Neuronal stem cell (in vitro differentiated cells): ENCODE measurements at regions not wholly inside any gene's neighbourhood (a gene's known extent, or its start where the extent isn't known, plus 50 kb on each side); places are given as distances from the start of the nearest gene placed in this dataset.
"Not testable (repeated sequence)": the region's sequence is repeated elsewhere in the genome, so short reads cannot be mapped to it uniquely, and the experiment has no call there.

Experiments used
- DNase-seq: peaks from one replicate; pipeline ENCODE4 v3.0.0-alpha.2; 2013; ENCODE audit warnings: low spot score
- H2AFZ ChIP-seq: one replicate; pipeline ENCODE4 v1.6.1; 2013; ENCODE audit warnings: mild to moderate bottlenecking, low read length, inconsistent platforms
- H2AK5ac ChIP-seq: 2 replicates; pipeline ENCODE4 v1.6.1; 2013; ENCODE audit warnings: low read depth, mild to moderate bottlenecking, inconsistent platforms, low read length, moderate library complexity, mixed read lengths
- H2BK120ac ChIP-seq: 2 replicates; pipeline ENCODE4 v1.6.1; 2013; ENCODE audit warnings: low read depth, mild to moderate bottlenecking, inconsistent platforms, low read length, moderate library complexity, mixed read lengths
- H2BK12ac ChIP-seq: one replicate; pipeline ENCODE4 v1.6.1; 2013; ENCODE audit warnings: low read length, inconsistent platforms
- H2BK15ac ChIP-seq: 2 replicates; pipeline ENCODE4 v1.6.1; 2013; ENCODE audit warnings: mild to moderate bottlenecking, low read length, inconsistent platforms, mixed read lengths
- H2BK5ac ChIP-seq: one replicate; pipeline ENCODE4 v1.6.1; 2013; ENCODE audit warnings: inconsistent platforms, mild to moderate bottlenecking, low read length, moderate library complexity
- H3K14ac ChIP-seq: one replicate; pipeline ENCODE4 v1.6.1; 2013; ENCODE audit warnings: low read length, inconsistent platforms
- H3K18ac ChIP-seq: 2 replicates; pipeline ENCODE4 v1.6.1; 2013; ENCODE audit warnings: low read length, inconsistent platforms
- H3K23ac ChIP-seq: 2 replicates; pipeline ENCODE4 v1.6.1; 2013; ENCODE audit warnings: low read depth, mild to moderate bottlenecking, mixed read lengths, low read length, inconsistent platforms; ENCODE audit not compliant: poor library complexity
- H3K27ac ChIP-seq: replicated peaks from 3 replicates; pipeline ENCODE4 v1.5.1; 2013; ENCODE audit warnings: low read length, inconsistent platforms
- H3K27me3 ChIP-seq, 3 experiments: 2 replicates each; pipeline ENCODE4 v1.6.1; 2013; ENCODE audit warnings: low read length in 3 of 3, mild to moderate bottlenecking in 2 of 3, inconsistent platforms in 1 of 3, low read depth in 1 of 3, mixed read lengths in 1 of 3, moderate library complexity in 1 of 3; ENCODE audit not compliant: control insufficient read depth in 3 of 3, insufficient read depth in 3 of 3
- H3K36me3 ChIP-seq, 2 donors: replicated peaks in 1 of 2; 2 replicates each; pipeline ENCODE4 v1.6.1; 2013; ENCODE audit warnings: low read length in 2 of 2; ENCODE audit not compliant: control insufficient read depth in 2 of 2, insufficient read depth in 2 of 2
- H3K4ac ChIP-seq: 2 replicates; pipeline ENCODE4 v1.6.1; 2013; ENCODE audit warnings: inconsistent platforms, mild to moderate bottlenecking, low read length, moderate library complexity
- H3K4me1 ChIP-seq, 2 donors: 1 replicate in 1 of 2; 2 replicates in 1 of 2; pipeline ENCODE4 v1.6.1; 2013; ENCODE audit warnings: low read length in 2 of 2, low read depth in 1 of 2; ENCODE audit not compliant: control insufficient read depth in 2 of 2, insufficient read depth in 1 of 2
- H3K4me2 ChIP-seq: one replicate; pipeline ENCODE4 v1.6.1; 2013; ENCODE audit warnings: mild to moderate bottlenecking, low read length, inconsistent platforms; ENCODE audit not compliant: insufficient read depth, poor library complexity, severe bottlenecking
- H3K4me3 ChIP-seq, 2 donors: 2 replicates each; pipeline ENCODE4 v1.5.1; 2013; ENCODE audit warnings: low read length in 2 of 2, mild to moderate bottlenecking in 2 of 2, inconsistent platforms in 1 of 2, moderate library complexity in 1 of 2
- H3K79me1 ChIP-seq: one replicate; pipeline ENCODE4 v1.6.1; 2013; ENCODE audit warnings: low read depth, mild to moderate bottlenecking, inconsistent platforms, low read length, moderate library complexity
- H3K9ac ChIP-seq: one replicate; pipeline ENCODE4 v1.6.1; 2013; ENCODE audit warnings: mild to moderate bottlenecking, low read depth, low read length, inconsistent platforms; ENCODE audit not compliant: poor library complexity
- H3K9me3 ChIP-seq, 2 donors: replicated peaks in 1 of 2; 2 replicates each; pipeline versions ENCODE3 to v1.6.1; 2013; ENCODE audit warnings: low read length in 2 of 2, mild to moderate bottlenecking in 2 of 2, inconsistent platforms in 1 of 2, low read depth in 1 of 2, mixed read lengths in 1 of 2, moderate library complexity in 1 of 2; ENCODE audit not compliant: control insufficient read depth in 2 of 2, insufficient read depth in 1 of 2
- H4K8ac ChIP-seq: one replicate; pipeline ENCODE4 v1.6.1; 2013; ENCODE audit warnings: low read depth, mild to moderate bottlenecking, inconsistent platforms, low read length, moderate library complexity
- H4K91ac ChIP-seq: one replicate; pipeline ENCODE4 v1.6.1; 2013; ENCODE audit warnings: low read length, low read depth, mild to moderate bottlenecking, inconsistent platforms; ENCODE audit not compliant: poor library complexity
- WGBS, 2 donors: extraction: QIAGEN DNeasy Blood & Tissue Kit; methylation state at CpG; one replicate each; pipeline ENCODE4 v1.1.7; 2013; ENCODE audit warnings: missing lambda C conversion rate in 2 of 2, mixed read lengths in 1 of 2; ENCODE audit not compliant: insufficient read length in 2 of 2, insufficient replicate concordance in 1 of 2; ENCODE audit errors: extremely low coverage in 2 of 2; 5-methylcytosine and 5-hydroxymethylcytosine counted together

GRCh38 chr2:61723364-61723763 lies 130.5 kb downstream of the FAM161A start:
- not testable (repeated sequence) for H3K79me1 ChIP-seq, H4K8ac ChIP-seq, H3K27ac ChIP-seq, H2BK12ac ChIP-seq, H2AK5ac ChIP-seq, H3K4me1 ChIP-seq, H3K14ac ChIP-seq, H2AFZ ChIP-seq, H3K4me3 ChIP-seq, H4K91ac ChIP-seq, H3K18ac ChIP-seq, H2BK5ac ChIP-seq, H3K27me3 ChIP-seq, H3K36me3 ChIP-seq, H2BK15ac ChIP-seq, H3K9ac ChIP-seq, H3K9me3 ChIP-seq, H3K4ac ChIP-seq, H3K23ac ChIP-seq, H3K4me2 ChIP-seq, DNase-seq, H2BK120ac ChIP-seq
- WGBS, 2 donors: no CpG with 5 or more reads among the region's 13 CpGs

- Histone ChIP-seq H3K4ac (no peak overlapping the region), H2AFZ (no peak overlapping the region), H3K18ac (no peak overlapping the region), H2AK5ac (no peak overlapping the region), H3K9me3 (peaks cover 2% of the 10 kb centered on the region in 2 donors), H4K91ac (no peak overlapping the region), H3K23ac (no peak overlapping the region), H2BK120ac (no peak overlapping the region), H3K4me3 (no peak overlapping the region), H2BK5ac (no peak overlapping the region), H2BK15ac (no peak overlapping the region), H2BK12ac (no peak overlapping the region), H3K14ac (no peak overlapping the region), H3K9ac (no peak overlapping the region), H3K4me1 (no peaks in the 10 kb centered on the region), H4K8ac (no peak overlapping the region), H3K4me2 (no peak overlapping the region), H3K79me1 (no peaks in the 10 kb centered on the region), H3K36me3 (no peaks in the 10 kb centered on the region), H3K27ac (no peak overlapping the region), H3K27me3 (no peaks in the 10 kb centered on the region)
- DNase-seq: no peak
- no CpG with 5 or more reads among the region's 8 CpGs for WGBS, 2 donors
These were observed 131.1 kb downstream of the FAM161A start for GRCh38 chr2:61722800-61723199.

- H3K4ac ChIP-seq: no peak overlapping the region
These were observed 131.5 kb downstream of the FAM161A start for GRCh38 chr2:61722318-61722717.

GRCh38 chr2:61721382-61721781 lies 132.5 kb downstream of the FAM161A start:
- Histone ChIP-seq H3K27ac (no peak overlapping the region), H3K27me3 (no peaks in the 10 kb centered on the region), H2BK120ac (no peak overlapping the region), H3K9ac (no peak overlapping the region), H3K4me1 (no peaks in the 10 kb centered on the region), H3K36me3 (no peaks in the 10 kb centered on the region), H4K91ac (no peak overlapping the region), H4K8ac (no peak overlapping the region), H3K18ac (no peak overlapping the region), H3K4me2 (no peak overlapping the region), H3K4ac (no peak overlapping the region), H3K23ac (no peak overlapping the region), H2BK12ac (no peak overlapping the region), H2BK5ac (no peak overlapping the region), H2BK15ac (no peak overlapping the region), H3K14ac (no peak overlapping the region), H3K9me3 (no peaks in the 10 kb centered on the region), H2AK5ac (no peak overlapping the region), H3K79me1 (no peaks in the 10 kb centered on the region), H2AFZ (no peak overlapping the region), H3K4me3 (no peak overlapping the region)
- no peak for DNase-seq
- no CpG with 5 or more reads among the region's 2 CpGs for WGBS, 2 donors

More at GRCh38 chr2:61722318-61722717, 131.5 kb downstream of the FAM161A start:
- Histone ChIP-seq H3K79me1 (no peaks in the 10 kb centered on the region), H2AK5ac (no peak overlapping the region), H3K9ac (no peak overlapping the region), H4K91ac (no peak overlapping the region), H3K4me3 (no peak overlapping the region), H3K23ac (no peak overlapping the region), H2BK120ac (no peak overlapping the region), H3K9me3 (peaks cover 2% of the 10 kb centered on the region in 2 donors), H2AFZ (no peak overlapping the region), H3K18ac (no peak overlapping the region), H2BK5ac (no peak overlapping the region), H3K27ac (no peak overlapping the region), H4K8ac (no peak overlapping the region), H3K14ac (no peak overlapping the region), H3K27me3 (no peaks in the 10 kb centered on the region), H3K36me3 (no peaks in the 10 kb centered on the region), H3K4me2 (no peak overlapping the region), H3K4me1 (no peaks in the 10 kb centered on the region), H2BK12ac (no peak overlapping the region), H2BK15ac (no peak overlapping the region)
- DNase-seq: no peak
- no CpG with 5 or more reads among the region's 1 CpG for WGBS, 2 donors
